Kidney (tissue), 13 donors: ENCODE measurements at regions not wholly inside any gene's neighbourhood (a gene's known extent, or its start where the extent isn't known, plus 50 kb on each side); places are given as distances from the start of the nearest gene placed in this dataset.

ENCODE experiments used
- DNase-seq, 5 donors: peaks; one replicate each; pipeline ENCODE4 v3.0.0-alpha.2; 2013 to 2020
- FAIRE-seq: peaks from 2 replicates; lab custom pipeline; 2012; peaks lifted over from hg19 to GRCh38; lab: Jason Lieb, UNC
- H3K27ac ChIP-seq, 2 donors: one replicate each; pipeline ENCODE4 v1.7.0; 2013; ENCODE audit warnings: low read depth in 2 of 2, low read length in 2 of 2, inconsistent platforms in 1 of 2
- H3K27me3 ChIP-seq: one replicate; pipeline ENCODE4 v1.7.1; 2013; ENCODE audit warnings: low read length, inconsistent platforms; ENCODE audit not compliant: control insufficient read depth, insufficient read depth
- H3K36me3 ChIP-seq, 3 donors: one replicate each; pipeline versions ENCODE4 v1.7.0 to v1.7.1; 2013; ENCODE audit warnings: low read length in 3 of 3, control low read depth in 1 of 3, inconsistent platforms in 1 of 3; ENCODE audit not compliant: insufficient read depth in 3 of 3, control insufficient read depth in 2 of 3
- H3K4me1 ChIP-seq, 3 donors: one replicate each; pipeline versions ENCODE4 v1.7.0 to v1.7.1; 2013; ENCODE audit warnings: low read length in 3 of 3, inconsistent platforms in 1 of 3, low read depth in 1 of 3; ENCODE audit not compliant: control insufficient read depth in 2 of 3, insufficient read depth in 2 of 3
- H3K4me3 ChIP-seq, 3 donors: one replicate each; pipeline versions ENCODE4 v1.7.0 to v1.8.1; 2013; ENCODE audit warnings: low read length in 3 of 3, control low read depth in 1 of 3, inconsistent platforms in 1 of 3
- H3K9ac ChIP-seq, 3 donors: one replicate each; pipeline versions ENCODE4 v1.7.0 to v1.7.1; 2013; ENCODE audit warnings: low read length in 3 of 3, control low read depth in 1 of 3, inconsistent platforms in 1 of 3
- H3K9me3 ChIP-seq, 3 donors: one replicate each; pipeline versions ENCODE4 v1.7.0 to v1.7.1; 2013; ENCODE audit warnings: low read length in 3 of 3, control low read depth in 1 of 3, inconsistent platforms in 1 of 3; ENCODE audit not compliant: control insufficient read depth in 2 of 3, insufficient read depth in 1 of 3
- intact Hi-C: fragments of 100-400 bp; cut with DNase I; formaldehyde crosslinking; loops from one replicate; pipeline ENCODE4 v1.11.1; 2022
- TF ChIP-seq, protein P1 (sequence below): IDR thresholded peaks from 3 replicates; pipeline ENCODE4 v1.5.1; 2012; ENCODE audit warnings: mild to moderate bottlenecking, moderate library complexity, borderline replicate concordance; ENCODE audit not compliant: insufficient read depth; ENCODE audit errors: extremely low read depth
- donor health status: control.
- donor health status: control.
- donor health status: control.
- donor health status: control.
- donor health status: control.
- donor health status: DM: yes; HTN: yes; CAD: no.
- donor health status: Normal renal cell carcinoma (clear cell type).

DNA sequence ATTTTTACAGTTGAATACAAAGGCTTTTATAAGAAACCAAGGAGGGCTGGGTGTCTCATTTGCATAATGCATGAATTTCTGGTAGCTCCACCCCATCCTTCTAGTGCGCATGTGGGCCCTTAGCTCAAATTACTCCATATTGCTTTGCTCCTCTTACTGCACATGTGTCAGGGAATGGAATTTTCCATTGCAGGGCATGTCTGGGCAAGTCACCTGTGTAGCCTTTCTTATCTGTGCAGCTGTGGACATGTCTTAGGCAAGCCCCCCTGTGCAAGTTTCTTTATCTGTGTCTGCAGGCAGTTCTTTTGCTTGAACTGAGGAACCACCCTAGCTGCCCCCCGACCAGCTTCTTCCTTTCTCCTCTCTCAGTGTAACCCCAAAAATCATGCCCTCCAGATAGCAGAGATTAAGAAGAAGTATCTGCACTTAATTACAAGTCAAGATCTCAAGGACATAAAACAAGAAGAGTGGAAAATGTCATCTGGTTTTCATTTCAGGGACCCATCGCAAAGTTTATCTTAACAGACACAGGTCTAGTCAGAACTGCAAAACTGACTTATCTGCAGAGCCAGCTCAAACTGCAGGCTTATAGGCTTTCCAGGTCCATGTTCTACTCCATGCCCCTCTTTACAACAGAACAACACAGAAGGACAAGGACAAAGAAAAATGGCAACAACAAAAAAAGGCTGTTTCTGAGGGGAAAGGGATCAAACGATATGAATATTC lies 137.9 kb upstream of the HS3ST4 start:
- Histone ChIP-seq H3K4me3 (no peak overlapping the region), H3K27me3 (no peaks in the 10 kb centered on the region), H3K27ac (no peak overlapping the region), H3K36me3 (no peaks in the 10 kb centered on the region), H3K4me1 (no peaks in the 10 kb centered on the region), H3K9me3 (peaks cover 0 to 6% (median 0%) of the 10 kb centered on the region in 3 donors), H3K9ac (no peak overlapping the region)
- FAIRE-seq (no peak), DNase-seq (no peak)
- intact Hi-C loops: no loop called here
- TF ChIP-seq, protein P1, sequence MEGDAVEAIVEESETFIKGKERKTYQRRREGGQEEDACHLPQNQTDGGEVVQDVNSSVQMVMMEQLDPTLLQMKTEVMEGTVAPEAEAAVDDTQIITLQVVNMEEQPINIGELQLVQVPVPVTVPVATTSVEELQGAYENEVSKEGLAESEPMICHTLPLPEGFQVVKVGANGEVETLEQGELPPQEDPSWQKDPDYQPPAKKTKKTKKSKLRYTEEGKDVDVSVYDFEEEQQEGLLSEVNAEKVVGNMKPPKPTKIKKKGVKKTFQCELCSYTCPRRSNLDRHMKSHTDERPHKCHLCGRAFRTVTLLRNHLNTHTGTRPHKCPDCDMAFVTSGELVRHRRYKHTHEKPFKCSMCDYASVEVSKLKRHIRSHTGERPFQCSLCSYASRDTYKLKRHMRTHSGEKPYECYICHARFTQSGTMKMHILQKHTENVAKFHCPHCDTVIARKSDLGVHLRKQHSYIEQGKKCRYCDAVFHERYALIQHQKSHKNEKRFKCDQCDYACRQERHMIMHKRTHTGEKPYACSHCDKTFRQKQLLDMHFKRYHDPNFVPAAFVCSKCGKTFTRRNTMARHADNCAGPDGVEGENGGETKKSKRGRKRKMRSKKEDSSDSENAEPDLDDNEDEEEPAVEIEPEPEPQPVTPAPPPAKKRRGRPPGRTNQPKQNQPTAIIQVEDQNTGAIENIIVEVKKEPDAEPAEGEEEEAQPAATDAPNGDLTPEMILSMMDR: no peak

DNA sequence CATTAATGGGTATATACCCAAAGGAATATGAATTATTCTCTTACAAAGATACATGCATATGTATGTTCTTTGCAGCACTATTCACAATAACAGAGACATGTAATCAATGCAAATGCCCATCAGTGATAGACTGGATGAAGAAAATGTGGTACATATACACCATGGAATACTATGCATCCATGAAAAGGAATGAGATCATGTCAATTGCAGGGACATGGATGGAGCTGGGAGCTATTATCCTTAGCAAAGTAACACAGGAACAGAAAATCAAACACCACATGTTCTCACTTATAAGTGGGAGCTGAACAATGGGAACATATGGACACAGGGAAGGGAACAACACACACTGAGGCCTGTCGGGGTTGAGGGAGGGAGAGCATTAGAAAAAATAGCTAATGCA lies 141.1 kb upstream of the HS3ST4 start:
- no peak overlapping the region for H3K4me3 ChIP-seq
- FAIRE-seq: no peak
- H3K36me3 ChIP-seq: no peaks in the 10 kb centered on the region
- TF ChIP-seq, protein P1: no peak
- H3K9ac ChIP-seq: no peak overlapping the region
- DNase-seq: no peak
- H3K27ac ChIP-seq: no peak overlapping the region
- intact Hi-C loops: no loop called here
- no peaks in the 10 kb centered on the region for H3K27me3 ChIP-seq
- peaks cover 0 to 6% (median 0%) of the 10 kb centered on the region in 3 donors for H3K9me3 ChIP-seq
- no peaks in the 10 kb centered on the region for H3K4me1 ChIP-seq

DNA sequence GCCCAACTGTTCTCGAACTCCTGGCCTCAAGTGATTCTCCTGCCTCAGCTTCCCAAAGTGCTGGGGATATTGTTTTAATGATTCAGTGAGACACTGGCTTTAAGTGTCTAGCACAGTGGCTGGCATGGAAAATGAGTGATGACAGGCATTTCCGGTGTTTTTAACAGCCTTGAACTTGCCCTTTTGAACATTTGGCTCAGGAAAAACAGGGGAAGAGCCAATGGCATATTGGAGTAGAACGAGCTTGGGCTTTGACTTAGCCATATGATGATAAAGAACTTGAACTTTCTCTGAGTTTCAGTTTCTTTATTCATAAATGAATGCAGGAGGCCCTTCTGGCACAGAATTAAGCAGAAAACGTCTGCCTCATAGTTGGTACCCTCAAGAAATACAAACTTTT lies 145.0 kb upstream of the HS3ST4 start:
- Histone ChIP-seq H3K9ac (no peak overlapping the region), H3K4me3 (no peak overlapping the region), H3K9me3 (no peaks in the 10 kb centered on the region), H3K4me1 (no peaks in the 10 kb centered on the region), H3K27me3 (no peaks in the 10 kb centered on the region), H3K27ac (no peak overlapping the region), H3K36me3 (no peaks in the 10 kb centered on the region)
- no peak for DNase-seq
- intact Hi-C loops: no loop called here
- TF ChIP-seq, protein P1: no peak
- FAIRE-seq: no peak
